ENCODE measurements at regions not wholly inside any gene's neighbourhood (a gene's known extent, or its start where the extent isn't known, plus 50 kb on each side); places are given as distances from the start of the nearest gene placed in this dataset.

GRCh38 chr16:7185165-7185564 lies 147.5 kb upstream of the RBFOX1 start:
- DNase-seq (ENCODE audit: low spot score): no peak

DNA sequence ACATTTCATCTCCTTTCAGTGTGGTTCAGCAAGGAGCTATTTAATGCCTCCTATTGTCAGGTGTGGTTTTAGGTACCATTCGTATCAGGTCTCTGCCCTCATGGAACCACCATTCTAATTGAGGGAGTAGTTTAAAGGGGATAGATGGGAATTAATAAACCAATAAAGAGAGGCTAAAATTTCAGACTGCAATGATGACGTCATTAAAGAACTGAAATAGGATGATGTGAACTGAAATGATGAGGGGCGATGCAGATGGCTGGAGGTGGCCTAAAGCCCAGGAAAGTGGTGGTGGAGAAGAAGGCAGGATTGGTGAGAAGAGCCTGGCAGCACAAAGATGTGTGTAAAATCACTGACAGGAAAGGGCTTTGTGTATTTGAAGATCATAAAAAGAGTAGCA lies 148.9 kb upstream of the RBFOX1 start:
- DNase-seq (ENCODE audit: low spot score): no peak

DNA sequence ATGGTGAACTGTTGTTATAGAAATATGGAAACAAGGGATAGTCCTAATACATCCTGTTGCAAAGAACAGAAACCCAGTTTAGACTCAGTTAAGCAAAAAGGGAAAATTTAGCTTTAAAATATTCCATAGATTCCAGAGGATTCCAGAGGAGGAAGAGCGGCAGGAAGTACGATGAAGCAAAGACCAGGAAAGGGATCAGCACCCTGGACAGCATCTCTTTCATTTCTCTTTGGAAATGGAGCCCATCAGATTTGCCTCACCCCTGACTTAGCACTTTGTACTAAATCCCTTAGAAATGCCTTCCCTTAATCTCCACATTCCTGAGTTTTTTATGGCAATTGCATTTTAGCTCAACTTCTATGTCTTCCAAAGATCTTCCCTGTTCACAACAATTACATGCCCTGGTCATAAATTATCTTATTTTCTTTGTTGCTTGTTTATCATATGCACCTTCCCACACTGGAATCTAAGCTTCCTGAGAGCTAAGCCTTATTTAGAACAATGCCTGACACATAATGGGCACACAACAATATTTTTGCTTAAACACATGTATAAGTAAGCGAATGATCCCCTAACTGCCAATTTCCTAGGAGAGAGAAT lies 150.0 kb upstream of the RBFOX1 start:
- no peak for DNase-seq (ENCODE audit: low spot score)

DNA sequence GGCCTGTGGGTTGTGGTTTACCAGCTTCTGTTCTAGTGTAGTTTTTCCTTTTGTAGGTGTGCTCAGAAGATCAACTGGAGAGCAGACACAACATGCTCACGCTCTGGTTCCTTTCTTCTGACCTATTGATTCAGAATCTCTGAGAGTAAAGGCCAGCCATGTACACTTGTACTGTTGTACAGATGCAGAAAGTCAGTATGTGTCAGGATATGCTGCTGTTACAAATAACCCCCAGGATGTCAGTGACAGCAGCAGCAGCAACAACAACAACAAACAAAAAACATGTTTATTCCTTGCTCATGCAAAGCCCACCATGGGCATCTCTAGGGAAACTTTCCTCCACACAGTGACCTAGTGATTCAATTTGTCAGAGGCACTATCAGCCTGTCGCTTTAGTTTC lies 154.8 kb upstream of the RBFOX1 start:
- no peak for DNase-seq (ENCODE audit: low spot score)

DNA sequence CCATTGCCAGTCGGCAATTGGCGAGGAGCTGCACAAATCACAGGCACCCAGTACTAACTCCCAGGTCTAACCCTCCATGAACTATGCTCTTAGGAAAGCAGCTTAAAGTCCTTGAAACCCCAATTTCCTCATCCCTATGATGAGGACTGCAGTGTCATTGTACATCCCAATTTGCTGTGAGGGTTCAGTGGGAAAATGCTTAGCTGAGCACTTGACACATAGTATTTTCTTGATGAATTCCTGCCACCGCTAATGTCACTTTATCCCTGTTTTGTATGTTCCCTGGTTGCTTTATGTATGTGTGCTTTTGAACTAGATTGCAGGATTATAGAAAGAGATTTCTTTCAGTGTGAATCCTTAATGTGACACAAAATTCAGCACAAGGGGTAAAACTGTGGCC lies 161.5 kb upstream of the RBFOX1 start:
- DNase-seq (ENCODE audit: low spot score): no peak

GRCh38 chr16:7167626-7168025 lies 165.0 kb upstream of the RBFOX1 start:
- DNase-seq (ENCODE audit: low spot score): no peak

GRCh38 chr16:7161891-7162290 lies 170.8 kb upstream of the RBFOX1 start:
- DNase-seq (ENCODE audit: low spot score): no peak

GRCh38 chr16:7160093-7160492 lies 172.6 kb upstream of the RBFOX1 start:
- DNase-seq (ENCODE audit: low spot score): no peak

- no peak for DNase-seq (ENCODE audit: low spot score)
Measured at GRCh38 chr16:7158481-7158880, 174.2 kb upstream of the RBFOX1 start.

- DNase-seq (ENCODE audit: low spot score): no peak
Measured at GRCh38 chr16:7150230-7150629, 182.4 kb upstream of the RBFOX1 start.

- no peak for DNase-seq (ENCODE audit: low spot score)
Measured at GRCh38 chr16:7148606-7149005, 184.0 kb upstream of the RBFOX1 start.

GRCh38 chr16:7140899-7141298 lies 191.7 kb upstream of the RBFOX1 start:
- no peak for DNase-seq (ENCODE audit: low spot score)

GRCh38 chr16:7137560-7138330 lies 194.9 kb upstream of the RBFOX1 start:
- no peak for DNase-seq (ENCODE audit: low spot score)

- no peak for DNase-seq (ENCODE audit: low spot score)
Measured at GRCh38 chr16:7132465-7132864, 200.2 kb upstream of the RBFOX1 start.

DNA sequence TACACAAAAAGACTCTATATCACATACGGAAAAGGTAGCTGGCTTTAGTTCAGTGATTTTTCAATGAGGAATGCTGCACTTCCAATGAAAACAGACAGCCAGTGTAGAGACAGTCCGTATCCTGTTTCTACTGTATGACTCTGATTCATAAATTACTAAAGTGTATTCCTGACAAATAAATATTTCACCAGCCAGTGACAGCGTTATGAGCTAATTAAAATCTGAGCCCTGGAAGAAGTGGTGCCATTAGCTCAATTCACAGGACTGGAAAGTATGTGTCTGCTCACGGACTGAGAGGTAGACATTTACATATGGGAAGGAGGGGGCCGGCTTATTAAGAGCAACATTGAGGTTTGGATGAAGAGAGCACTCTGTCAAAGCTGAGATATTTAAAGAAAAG lies 207.9 kb upstream of the RBFOX1 start:
- DNase-seq (ENCODE audit: low spot score): no peak

DNA sequence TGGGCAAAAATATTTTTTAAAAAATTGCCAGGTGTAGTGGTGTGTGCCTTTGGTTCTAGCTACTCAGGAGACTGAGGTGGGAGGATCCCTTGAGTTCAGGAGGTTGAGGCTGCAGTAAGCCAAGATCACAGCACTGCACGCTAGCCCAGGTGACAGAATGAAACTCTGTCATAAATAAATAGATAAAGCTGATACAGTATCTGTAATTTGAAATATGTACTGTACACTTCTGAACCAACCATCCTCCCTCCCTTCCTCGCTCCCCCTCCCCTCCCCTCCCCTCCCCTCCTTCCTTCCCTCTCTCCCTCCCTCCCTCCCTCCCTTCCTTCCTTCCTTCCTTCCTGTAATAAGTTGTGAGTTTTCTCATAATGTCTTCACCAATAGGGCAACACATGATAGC lies 208.4 kb upstream of the RBFOX1 start:
- no peak for DNase-seq (ENCODE audit: low spot score)

DNA sequence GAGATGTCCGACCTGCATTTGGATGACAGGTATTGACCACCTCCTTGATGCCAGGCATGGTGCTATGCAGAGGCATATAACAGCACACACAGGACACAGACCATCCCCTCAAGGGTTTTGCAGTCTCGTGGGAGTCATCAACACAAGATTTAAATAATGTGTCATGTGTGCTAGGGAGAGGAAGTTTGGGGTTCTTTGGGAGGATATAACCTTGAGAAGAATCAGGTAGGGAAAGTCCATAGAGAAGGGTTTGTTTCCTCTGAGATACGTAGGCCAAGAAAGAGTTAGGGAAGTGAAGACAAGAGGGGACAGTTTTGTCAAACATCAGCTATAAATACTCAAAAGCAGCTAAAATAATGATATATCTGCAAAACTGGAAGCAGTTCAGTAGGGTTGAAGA lies 215.9 kb upstream of the RBFOX1 start:
- no peak for DNase-seq (ENCODE audit: low spot score)

DNA sequence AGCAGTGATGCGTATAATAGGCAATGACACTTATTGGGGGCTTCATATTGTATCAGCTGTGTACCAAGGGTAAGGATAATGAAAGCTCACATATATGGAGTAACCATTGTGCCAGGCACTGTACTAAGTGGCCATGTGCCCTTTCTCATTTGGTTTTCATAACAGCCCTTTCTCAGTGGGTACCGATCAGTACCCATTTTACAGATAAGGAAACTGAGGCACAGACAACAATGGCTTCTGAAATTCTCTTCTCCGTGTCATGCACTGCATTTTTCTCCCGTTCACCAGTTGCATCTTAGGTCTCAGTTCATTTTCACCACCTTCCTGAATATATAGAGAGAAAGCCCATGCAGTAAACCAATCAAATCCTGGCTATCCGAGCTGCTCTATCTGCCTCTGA lies 216.7 kb upstream of the RBFOX1 start:
- no peak for DNase-seq (ENCODE audit: low spot score)

GRCh38 chr16:7113949-7114348 lies 218.7 kb upstream of the RBFOX1 start:
- no peak for DNase-seq (ENCODE audit: low spot score)

GRCh38 chr16:7113395-7113794 lies 219.2 kb upstream of the RBFOX1 start:
- DNase-seq (ENCODE audit: low spot score): no peak

- DNase-seq (ENCODE audit: low spot score): no peak
Measured at GRCh38 chr16:7111265-7111664, 221.4 kb upstream of the RBFOX1 start.

- DNase-seq (ENCODE audit: low spot score): no peak
Measured at GRCh38 chr16:7107436-7107835, 225.2 kb upstream of the RBFOX1 start.

DNA sequence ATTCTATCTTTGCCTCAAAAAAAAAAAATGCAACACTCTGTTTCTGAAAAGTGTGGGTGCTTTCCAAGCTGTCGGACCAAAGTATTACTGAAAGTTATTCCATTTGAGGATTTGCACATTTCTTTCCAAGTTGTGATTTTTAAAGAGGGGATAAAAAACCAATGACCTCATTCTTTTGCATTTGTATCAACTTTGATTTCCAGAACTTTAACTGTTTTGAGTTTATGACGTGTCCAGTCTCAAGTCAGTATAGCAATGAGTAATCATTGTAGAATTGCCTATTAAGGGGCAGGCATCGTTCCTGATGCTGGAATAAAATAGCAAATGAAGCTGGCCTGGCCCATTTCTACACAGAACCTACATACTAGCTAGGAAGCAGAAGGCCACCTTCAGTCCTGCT lies 229.6 kb upstream of the RBFOX1 start:
- no peak for DNase-seq (ENCODE audit: low spot score)

- no peak for DNase-seq (ENCODE audit: low spot score)
Measured at GRCh38 chr16:7101054-7101453, 231.6 kb upstream of the RBFOX1 start.

Measured in left forelimb (tissue), 1 donor.